Islet of Langerhans (tissue), 1 donor: ENCODE measurements at regions not wholly inside any gene's neighbourhood (a gene's known extent, or its start where the extent isn't known, plus 50 kb on each side); places are given as distances from the start of the nearest gene placed in this dataset.
A peak's percentile ranks its signal among the peaks of the same experiment; 100 is the strongest.
"Not testable (repeated sequence)": the region's sequence is repeated elsewhere in the genome, so short reads cannot be mapped to it uniquely, and the experiment has no call there.

ENCODE experiments used
- FAIRE-seq: peaks from one replicate; lab custom pipeline; 2011; peaks lifted over from hg19 to GRCh38; lab: Jason Lieb, UNC

DNA sequence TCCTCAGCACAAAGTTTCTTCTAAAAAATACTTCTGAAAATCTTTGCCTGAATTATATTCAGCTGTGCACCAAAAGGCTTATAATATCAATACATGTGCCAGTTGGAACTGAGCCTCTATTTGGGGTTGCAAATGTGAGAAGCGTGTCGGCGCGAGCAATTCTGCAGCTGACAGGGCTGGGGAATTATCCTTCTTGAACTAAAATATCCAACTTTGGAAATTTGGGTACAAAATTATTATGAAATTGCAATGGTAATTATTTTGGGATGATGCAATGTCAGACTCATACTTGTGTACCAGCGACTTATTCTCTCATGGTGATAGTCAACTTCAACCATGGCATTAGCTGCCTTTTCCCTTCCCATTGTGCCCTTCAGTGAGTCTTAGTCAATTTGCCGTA is 507.0 kb upstream of the KLF6 start:
- FAIRE-seq, result no peak

DNA sequence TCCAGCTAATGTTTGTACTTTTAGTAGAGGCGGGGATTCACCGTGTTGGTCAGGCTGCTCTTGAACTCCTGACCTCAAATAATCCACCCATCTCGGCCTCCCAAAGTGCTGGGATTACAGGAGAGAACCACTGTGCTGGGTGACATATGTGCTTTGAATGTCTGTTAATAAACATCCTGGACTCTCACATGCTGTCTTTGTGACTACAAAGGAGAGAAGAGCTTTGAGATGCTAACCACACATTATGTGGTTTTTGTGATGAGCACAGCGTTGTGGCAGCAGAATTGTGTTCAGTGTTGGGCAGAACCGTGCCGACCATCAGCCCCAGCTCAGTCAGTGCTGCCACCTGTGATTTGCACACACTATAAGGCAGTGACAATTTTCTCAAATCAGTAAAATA is 500.1 kb upstream of the KLF6 start:
- FAIRE-seq, result no peak

DNA sequence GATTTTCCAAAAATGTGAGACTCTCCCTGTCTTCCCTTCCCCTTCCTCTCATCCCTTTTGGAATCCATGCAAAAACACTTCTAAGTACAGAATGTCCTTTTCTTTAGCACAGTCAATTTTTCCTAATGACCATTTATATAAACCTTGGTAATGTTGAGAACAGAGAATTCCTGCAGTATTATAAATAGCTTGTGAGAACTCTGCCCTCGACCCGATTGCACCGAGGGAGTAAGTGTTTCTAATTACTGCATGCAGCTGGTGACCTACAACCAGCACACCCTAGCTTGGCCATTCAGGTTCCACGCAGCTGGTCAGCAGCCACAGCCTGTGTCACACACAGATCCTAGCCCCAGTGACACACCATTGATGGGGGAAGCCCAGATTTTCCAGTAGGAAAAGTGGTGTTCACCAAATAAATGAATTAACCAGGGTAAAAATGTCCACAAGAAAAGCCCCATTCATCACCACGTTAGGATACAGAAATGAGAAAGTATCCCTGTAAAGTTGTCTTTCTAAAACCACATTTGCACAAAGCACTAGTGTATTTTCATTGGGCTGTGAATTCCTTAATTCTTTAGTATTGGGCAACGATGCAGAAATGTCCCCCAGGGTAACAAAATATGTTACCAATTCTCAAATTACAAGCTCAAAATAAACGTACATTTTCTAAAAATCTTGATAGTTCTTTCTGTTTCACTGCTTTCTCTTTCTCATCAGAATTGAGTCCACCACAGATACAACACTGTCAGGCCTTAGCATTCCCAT is 499.0 kb upstream of the KLF6 start:
- FAIRE-seq, result no peak

DNA sequence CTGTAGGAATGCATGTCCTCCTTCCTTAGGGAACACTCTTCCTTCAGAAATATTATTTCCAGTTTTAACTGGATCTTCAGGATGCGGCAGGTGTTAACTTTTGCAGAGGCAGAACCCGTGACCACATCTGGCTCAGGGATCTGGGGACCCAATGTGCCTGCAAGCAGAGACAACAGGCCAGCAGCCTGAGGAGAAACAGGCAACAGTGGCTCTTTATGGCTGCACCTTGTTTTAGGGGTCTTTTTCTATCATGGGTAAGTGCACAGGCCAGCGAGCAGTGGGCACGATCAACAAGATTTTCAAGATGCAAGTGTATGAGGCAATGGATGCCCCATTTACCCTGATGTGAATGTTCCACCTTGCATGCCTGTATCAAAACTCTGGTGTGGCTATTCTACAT is 497.5 kb upstream of the KLF6 start:
- no peak for FAIRE-seq

DNA sequence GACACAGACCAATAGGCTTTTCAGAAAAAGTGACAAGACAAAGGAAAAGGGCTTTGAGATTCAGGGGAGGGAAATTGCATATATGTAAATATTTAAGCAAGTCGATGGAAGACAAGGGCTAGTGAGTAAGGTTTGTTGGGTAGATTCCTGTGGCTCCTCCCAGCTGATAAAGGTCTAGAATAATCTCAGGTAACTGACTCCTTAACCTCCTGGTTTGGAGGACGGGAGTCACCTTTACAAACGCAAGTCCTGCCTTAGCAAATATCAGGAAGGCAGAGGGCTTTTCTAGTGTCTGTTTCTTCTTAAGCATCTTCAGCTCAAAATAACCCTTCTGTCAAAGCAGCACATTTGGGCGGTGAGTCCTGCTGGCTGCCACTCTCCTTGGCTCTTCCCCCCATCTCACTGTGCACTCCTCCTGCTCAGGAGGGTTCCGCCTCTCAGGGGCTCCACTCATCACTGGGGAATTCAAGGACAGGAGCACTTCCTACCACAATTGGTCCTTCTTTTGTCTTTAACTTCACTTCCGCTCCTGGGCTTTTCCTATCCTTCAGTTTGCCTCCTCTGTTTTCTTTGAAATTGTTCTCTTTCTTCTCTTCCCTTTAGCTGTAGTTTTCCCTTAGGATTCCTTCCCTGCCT is 496.3 kb upstream of the KLF6 start:
- FAIRE-seq, result no peak

DNA sequence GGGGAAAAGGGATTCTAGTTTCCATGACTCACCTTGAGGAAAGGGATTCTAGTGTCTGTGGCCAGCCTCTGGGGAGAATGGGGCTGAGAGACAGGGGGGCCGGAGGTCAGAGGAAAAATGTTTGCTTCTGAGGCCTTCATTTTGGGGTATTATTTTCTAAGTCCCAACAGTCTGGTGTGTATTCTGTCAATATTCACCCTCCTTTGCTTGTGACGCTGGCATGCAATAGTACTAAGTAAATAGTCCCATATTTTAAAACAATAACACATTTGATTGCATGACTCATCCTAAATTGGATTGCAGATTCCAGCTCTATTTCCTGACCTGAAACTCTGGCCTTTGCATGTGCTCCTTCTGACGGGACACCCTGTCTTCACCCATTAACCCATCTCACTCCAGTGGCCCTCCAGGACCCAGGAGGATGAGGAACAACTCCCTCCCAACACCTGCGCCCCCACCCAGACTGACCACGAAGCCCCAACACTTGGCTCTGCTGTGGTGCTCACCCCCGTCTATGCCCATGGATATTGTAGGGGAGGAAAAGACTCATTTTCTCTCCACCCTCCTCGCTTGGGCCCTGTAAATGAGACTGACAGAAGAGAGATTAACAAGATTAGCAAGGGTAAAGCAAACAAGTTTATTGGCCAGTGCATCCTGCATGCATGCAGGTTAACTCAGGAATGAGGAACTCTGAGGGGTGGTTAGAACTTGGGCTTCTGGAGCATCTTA is 495.6 kb upstream of the KLF6 start:
- FAIRE-seq, result no peak

DNA sequence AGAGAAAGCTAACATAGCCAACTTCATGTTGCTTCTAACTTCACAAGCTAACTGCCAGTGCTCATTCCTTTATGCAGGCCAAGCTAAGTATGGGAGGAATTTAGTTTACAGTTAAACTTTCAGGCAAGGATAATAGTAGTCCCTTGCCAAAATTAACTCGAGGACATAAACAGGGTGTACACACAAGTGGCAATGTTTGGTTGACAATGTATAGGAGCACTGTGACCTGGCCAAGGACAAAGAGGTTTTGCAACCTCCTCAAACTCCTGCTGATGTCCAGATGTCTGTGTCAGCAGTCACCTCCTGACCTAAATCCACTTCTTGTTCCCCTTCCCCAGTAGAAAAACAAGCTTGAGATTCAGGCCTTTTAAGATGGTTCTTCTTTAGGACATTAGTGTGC is 494.6 kb upstream of the KLF6 start:
- no peak for FAIRE-seq

DNA sequence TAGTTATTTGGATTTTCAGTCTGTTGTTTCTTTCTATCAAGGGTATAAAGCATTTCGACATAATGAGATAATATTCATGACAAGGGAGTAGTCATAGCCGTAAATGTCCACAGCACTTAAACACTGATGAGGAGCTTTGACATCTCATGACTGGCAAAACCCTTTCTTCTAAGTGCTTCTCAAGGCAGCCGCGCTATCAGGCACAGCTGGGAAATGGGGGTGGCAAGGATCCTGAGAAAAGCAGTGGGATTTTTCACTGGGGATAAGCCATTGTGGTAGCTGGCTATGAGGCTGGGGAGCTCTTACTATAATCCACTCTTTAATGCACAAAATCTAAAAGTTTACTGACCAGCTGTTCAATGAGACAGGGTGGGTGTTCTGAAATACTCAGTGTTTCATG is 493.2 kb upstream of the KLF6 start:
- FAIRE-seq, result no peak

DNA sequence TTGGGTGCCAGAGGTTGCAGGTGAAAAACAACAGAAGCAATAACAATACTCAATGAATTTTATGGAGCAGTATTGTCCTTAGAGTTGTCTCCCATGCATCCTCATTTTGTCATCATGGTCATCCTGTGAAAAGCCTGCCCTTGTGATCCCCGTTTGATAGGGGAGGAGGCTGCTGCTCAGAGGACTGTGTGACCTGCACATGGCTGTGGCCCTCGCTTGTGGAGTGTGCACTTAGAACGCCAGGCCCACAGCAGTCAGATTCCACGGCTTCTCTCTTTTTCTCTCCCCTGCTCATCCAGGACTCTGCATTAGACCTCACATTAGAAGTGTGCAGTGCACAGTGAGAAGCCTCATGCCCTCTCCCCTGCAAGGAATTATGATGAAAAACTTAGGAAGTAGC is 491.1 kb upstream of the KLF6 start:
- no peak for FAIRE-seq

DNA sequence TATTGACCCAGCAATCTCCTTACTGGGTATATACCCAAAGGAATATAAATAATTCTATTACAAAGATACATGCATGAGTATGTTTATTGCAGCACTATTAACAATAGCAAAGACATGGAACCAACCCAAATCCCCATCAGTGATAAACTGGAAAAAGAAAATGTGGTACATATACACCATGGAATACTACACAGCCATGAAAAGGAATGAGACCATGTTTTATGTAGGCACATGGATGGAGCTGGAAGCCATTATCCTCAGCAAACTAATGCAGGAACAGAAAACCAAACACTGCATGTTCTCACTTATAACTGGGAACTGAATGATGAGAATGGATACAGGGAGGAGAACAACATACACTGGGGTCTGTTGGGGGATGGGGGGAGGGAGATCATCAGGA is 489.7 kb upstream of the KLF6 start:
- FAIRE-seq, result not testable (repeated sequence)

DNA sequence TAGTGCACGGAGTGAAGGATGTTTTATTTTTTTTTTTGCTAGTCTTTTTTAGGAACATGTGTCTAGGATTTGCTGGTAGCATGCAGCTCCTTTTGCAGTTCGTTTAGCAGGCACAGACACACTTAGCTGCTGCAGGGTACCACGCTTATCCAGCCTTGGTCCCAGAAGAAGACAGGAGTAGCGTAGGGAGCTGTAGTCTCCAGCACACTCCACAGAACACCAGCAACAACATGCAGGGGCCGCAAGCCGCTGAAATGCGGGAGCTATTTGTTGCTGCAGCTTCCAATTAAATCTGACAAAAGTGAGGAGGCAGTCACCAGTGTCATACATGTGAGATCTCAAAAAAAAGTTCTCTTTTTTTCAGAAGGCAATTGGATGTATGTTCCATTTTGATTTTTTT is 486.2 kb upstream of the KLF6 start:
- FAIRE-seq, result no peak

DNA sequence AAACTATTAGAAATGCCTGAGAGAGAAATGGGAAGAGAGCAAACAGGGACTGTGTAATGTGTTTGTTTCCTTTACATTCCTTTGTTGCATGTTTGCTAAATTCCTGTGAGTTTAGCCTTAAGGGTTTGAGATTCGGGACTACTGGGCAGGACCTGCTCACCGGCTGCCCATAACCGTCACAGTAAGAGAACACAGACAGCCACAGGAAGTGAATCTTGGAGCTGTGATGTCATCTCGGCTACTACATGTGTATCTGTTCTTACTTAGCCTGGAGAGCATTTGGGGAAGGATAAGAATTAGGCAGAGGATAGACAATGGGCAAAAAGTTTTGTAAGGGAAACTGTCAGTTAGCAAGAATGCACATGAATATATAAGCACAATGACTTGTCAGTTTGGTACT is 485.1 kb upstream of the KLF6 start:
- no peak for FAIRE-seq

DNA sequence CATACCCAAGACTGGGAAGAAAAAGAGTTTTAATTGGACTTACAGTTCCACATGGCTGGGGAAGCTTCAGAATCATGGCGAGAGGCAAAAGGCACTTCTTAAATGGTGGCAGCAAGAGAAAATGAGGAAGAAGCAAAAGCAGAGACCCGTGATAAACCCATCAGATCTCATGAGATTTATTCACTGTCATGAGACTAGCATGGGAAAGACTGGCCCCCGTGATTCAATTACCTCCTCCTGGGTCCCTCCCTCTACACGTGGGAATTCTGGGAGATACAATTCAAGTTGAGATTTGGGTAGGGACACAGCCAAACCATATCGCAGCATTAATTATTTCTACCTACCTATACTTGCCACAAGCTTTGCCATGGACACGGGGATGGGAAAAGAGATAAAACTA is 483.5 kb upstream of the KLF6 start:
- FAIRE-seq, result not testable (repeated sequence)

DNA sequence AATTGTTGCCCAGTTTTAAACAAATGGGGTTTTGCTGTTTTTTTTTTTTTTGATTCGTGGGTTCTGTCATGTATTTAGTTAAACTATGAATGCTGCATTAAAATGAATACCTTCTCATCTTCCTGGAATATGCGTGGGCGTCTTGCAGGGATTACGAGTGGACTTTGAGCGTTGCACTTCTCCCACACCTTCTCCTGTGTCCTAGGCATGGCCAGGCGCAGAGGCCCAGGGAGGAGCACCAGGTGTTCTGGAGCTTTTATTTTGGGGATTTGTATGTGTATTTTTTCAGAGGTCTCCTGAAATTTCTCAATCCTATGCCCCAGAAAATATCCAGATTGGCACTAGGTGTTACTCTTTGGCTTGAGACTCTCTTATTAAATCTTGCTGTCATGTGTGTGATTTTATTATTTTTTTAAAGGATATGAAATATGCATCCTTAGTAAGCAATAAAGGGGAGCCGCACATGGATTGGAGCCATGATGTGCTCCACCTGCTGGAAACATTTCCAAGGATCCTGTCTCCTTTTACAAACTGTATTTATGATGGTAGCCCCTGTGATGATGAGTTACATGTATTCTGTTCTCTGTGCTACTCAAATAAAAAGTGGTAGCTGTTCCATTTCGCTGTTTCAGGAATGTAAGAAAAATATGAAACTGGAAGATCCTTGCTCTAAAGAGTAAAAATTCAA is 482.2 kb upstream of the KLF6 start:
- no peak for FAIRE-seq

DNA sequence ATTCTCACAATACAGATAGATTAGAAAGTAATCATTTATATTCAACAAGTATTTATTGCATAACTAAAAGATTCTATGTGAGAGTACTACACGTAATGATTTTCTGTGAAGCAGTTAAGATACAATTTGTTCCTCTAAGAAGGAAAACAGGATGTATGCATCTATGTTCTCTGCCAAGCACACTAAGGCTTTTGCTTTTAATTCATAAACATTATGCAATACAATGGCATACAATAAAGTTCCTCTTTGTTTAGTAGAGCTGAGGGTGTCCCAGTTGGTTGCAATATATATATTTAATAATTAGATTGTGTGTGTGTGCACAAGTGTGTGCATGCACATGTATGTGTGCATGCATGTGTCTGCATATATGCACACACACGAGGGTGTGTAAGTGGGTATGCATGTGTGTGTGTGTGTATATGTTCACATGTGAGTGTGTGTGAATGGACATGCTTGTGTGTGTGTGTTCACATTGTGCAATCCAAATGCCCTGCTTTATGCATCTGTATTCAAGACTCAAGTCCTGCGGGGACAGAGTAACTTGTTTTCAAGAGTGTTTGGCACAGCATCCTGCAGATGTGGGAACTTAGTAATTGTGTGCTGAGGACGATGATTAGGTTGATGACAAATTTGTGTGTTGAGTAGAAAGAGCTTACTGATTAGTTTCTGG is 481.5 kb upstream of the KLF6 start:
- FAIRE-seq, result no peak

DNA sequence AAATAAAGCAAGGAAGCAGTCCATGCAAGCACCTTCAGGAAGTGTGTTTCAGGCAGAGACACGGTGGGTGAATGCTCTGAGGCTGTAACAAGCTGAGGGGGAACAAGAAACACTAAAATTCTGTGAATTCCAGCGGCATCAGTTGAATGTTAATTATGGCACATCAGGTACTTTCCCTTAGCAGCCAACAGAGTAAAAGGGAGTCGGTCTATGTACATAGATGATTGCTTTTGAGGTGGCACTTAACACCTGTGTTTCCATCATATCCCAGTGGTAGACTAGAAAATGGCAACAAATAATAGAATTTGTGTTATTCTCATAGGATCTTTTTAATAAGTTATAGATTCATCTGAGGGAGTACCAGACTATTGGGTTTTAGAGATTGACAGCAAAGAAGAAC is 481.0 kb upstream of the KLF6 start:
- FAIRE-seq, result no peak

DNA sequence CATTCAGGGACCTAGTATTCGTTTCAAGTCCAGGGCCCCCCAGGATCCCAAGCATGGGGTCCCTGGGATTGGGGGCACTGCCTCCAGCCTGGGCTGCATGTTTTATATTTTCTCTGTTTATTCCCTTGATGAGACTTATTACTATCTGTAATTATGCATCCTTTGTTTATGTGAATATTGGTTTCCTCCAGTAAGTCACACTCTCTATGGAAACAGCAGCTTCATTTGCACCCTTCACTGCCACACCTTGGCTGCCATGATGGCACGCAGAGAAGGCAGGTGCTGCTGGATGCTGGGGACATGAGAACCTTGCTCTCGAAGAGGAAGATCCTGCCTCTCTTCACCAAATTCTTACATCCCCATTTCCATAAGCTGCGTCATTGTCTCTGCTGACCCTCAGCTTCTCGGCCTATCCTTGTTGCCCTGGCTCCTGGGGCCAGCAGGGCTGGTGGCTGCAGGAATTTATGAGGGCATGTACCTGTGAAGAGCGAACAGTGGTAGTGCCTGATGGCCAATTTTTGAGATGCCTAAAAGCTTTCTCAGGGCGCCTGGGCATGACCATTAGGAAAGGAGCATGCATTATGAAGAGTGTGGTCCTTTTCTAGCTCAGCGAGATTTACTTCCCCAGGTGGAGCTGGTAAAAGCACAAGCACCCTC is 479.3 kb upstream of the KLF6 start:
- FAIRE-seq, result no peak

DNA sequence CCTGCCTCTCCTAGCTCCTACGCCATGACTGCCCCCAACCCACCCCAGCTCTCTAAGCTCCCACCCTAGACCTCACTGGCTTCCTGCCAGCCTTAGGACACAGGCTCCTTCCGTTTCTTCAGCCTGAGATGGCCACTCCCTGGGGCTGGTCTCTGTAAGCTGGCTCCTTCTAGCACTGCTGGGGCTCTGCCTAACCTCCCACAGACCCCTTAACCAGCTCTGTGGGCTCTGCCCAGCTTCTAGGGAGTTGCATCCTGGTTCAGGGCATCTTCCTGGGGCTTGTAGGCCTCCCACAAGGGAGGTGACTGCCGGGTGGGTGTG is 478.6 kb upstream of the KLF6 start:
- FAIRE-seq, result no peak

DNA sequence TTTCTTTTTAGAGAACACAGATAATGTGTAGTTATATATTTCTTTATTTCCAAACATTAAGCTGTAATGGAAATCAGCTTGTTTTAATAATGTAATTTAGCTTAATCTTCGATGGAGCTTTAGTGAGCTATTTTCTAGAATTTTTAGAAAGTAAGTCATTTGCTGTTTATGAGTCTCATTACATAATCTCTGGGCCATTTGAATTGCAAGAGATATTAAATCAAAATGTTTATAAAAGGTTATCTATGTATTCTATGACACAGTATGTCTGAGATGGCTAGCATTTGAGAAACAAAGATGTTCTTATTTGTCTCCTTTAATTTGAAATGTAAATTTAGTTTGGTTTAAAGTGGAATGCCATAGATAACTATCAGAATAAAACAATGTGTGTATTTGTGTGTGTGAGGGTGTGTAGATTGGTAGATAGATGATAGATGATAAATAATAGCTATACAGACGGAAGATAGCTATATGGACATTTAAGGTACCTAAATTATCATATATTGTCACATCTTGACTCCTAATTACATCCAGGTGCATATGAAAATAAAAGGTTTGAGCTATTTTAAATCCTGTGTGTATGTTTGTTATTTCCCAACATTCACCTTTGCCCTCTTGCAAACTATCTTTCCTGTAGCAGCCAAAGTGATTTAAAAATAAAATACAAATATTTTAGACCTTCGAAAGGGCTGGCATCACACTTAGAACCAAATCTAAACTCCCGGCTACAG is 478.0 kb upstream of the KLF6 start:
- no peak for FAIRE-seq

DNA sequence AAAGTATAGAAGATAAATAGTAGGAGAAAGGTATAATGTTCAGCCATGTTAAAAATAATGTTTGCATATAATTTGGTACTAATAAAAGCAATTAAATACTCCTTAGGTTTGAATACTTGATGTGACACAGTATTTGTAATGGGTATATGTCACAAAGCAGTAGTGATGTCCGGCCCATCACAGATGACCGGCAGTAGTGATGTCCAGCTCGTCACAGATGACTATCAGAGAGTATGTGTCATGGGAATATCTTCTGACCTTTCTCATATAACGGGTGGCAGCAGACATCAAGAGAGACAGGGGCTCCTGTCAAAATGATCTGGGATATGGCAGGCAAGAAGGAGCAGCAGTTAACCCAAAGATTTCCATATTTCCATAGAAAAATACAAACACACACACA is 477.4 kb upstream of the KLF6 start:
- FAIRE-seq, result no peak

DNA sequence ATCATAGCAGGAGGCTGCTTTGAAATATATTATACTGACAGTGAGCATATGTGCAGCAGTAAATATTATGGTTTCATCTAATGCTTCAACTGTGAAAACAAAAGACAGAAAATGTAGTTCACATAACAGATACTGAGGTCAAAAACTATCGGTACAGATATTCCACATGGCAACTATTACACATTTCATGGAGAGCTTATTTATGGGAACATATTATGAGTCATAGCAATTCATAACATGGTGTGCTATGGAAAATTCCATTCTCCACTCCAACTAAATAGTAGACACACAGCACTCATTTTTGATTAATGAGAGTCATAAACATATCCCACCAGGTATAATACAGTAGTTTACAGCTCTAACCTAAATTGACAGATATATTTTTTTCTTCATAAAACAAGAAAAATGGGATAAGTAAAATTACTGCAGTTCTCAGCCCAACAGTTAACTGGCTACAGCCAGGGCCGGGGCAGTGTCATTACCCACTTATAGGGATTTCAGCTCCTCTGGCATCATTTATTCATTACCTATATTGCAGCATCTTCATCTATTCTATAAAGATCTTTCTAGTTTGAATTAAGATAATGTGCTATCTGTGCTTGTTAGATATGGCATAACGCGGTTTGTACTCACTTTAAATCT is 475.6 kb upstream of the KLF6 start:
- peak; percentile 49 for FAIRE-seq
